ENCODE measurements at regions not wholly inside any gene's neighbourhood (a gene's known extent, or its start where the extent isn't known, plus 50 kb on each side); places are given as distances from the start of the nearest gene placed in this dataset.
"Not testable (repeated sequence)": the region's sequence is repeated elsewhere in the genome, so short reads cannot be mapped to it uniquely, and the experiment has no call there.

DNA sequence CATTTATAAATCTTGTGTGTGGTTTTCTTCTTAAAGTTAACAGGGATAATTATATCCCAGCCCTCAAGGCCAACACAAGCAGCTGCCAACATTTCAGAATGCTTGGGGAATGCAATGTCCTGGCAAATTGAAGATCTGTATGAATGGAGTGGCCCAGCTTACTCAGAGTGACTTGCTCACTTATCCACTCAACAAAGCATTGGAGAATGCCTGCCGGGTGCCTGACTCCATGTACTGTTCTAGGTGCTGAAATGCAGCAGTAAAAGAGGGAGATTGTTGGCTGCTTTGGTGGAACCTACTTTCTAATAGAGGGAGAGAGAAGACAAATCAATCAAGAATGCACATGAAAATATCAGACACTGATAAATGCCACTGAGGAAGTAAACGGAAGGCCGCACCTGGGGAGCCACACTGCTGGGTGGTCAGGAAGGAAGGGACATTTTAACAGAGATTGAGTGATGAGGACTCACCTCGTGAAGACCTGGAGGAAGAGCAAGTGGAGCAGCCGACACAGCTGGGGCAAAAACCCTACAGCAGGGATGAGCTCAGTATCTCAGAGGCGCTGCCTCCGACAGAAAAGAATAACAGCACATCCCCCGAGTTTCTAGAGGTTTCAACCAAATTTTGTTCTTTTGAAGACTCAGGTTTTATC is 61.2 kb upstream of the VASH1 start:
- DNase-seq (ENCODE audit: low read depth), result no peak
- H3K4me3 ChIP-seq (replicated peaks; ENCODE audit: low read depth, low read length), result no peak overlapping the region
- TF ChIP-seq, protein P1, sequence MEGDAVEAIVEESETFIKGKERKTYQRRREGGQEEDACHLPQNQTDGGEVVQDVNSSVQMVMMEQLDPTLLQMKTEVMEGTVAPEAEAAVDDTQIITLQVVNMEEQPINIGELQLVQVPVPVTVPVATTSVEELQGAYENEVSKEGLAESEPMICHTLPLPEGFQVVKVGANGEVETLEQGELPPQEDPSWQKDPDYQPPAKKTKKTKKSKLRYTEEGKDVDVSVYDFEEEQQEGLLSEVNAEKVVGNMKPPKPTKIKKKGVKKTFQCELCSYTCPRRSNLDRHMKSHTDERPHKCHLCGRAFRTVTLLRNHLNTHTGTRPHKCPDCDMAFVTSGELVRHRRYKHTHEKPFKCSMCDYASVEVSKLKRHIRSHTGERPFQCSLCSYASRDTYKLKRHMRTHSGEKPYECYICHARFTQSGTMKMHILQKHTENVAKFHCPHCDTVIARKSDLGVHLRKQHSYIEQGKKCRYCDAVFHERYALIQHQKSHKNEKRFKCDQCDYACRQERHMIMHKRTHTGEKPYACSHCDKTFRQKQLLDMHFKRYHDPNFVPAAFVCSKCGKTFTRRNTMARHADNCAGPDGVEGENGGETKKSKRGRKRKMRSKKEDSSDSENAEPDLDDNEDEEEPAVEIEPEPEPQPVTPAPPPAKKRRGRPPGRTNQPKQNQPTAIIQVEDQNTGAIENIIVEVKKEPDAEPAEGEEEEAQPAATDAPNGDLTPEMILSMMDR (IDR thresholded peaks at IDR 0.05; ENCODE audit: low read length, missing control alignments), result no peak

DNA sequence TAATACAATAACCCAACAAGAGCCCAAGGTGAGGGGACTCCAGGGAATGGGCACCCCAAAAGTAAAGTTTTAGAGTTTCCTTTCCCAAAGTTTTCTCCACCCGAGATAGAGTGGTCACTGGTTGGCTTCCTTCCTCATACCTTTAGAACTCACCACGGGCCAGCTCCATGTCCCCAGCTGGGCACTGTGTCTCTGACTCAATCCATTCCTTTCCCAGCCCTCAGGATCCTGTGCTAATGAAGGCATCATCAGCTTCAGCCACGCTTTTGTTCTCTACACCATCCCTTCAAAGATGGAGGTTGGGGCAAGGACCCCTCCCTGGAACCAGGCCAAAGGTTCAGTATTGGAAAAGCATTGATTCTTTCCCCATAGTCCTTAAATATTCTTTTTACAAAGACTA is 59.8 kb upstream of the VASH1 start:
- DNase-seq (ENCODE audit: low read depth), result no peak

DNA sequence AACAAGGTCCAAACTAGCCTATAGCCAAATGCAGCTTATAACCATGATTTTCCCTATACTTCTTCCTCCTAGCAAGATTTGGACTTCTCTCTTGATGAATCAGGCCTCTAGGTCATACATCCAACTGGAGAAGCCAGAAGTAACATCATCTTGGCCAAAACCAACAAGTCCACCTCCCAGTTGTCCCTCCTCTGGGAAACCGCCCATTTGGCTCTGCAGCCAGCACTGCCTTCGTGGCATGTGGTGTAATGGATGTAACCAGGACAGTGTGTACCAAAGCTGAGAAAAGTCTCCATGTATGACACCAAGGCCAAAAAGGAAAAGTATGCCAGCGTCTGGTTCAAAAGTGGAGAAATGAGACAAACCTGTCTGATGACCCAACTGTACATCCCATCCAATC is 59.3 kb upstream of the VASH1 start:
- TF ChIP-seq, protein P1 (IDR thresholded peaks at IDR 0.05; ENCODE audit: low read length, missing control alignments), result no peak
- DNase-seq (ENCODE audit: low read depth), result no peak
- no peak overlapping the region for H3K4me3 ChIP-seq (replicated peaks; ENCODE audit: low read depth, low read length)

More for the DNA sequence above, 59.8 kb upstream of the VASH1 start:
- no peak overlapping the region for H3K4me3 ChIP-seq (replicated peaks; ENCODE audit: low read depth, low read length)
- TF ChIP-seq, protein P1 (IDR thresholded peaks at IDR 0.05; ENCODE audit: low read length, missing control alignments), result no peak

DNA sequence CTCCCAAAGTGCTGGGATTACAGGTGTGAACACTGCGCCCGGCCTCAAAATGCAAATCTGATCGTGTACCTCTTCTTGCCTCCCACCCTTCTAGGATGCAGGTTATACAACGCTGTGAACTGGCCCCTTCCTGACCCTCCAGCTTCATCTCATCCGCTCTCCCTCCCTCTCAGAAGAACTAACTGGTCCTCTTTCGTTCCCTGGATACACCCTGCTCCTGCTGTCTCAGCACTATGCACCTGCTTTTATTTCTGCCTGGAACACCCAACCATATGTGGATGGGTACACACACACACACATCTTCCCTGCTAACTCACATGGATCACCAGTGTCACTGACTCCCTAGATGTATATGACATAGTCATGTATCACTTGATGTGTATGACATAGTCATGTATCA is 56.1 kb upstream of the VASH1 start:
- DNase-seq (ENCODE audit: low read depth), result no peak
- no peak overlapping the region for H3K4me3 ChIP-seq (replicated peaks; ENCODE audit: low read depth, low read length)
- TF ChIP-seq, protein P1 (IDR thresholded peaks at IDR 0.05; ENCODE audit: low read length, missing control alignments), result no peak

DNA sequence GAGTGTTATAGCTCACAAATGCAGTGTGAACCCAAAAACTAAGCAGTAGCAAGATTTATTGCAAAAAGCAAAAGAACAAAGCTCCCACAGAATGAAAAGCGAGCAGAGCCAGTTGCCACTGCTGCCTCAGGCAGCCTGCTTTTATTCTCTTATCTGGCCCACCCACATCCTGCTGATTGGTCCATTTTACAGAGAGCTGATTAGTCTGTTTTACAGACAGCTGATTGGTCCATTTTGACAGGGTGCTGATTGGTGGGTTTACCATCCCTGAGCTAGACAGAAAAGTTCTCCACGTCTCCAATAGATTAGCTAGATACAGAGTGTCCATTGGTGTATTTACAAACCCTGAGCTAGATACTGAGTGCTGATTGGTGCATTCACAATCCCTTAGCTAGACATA is 55.1 kb upstream of the VASH1 start:
- DNase-seq (ENCODE audit: low read depth); H3K4me3 ChIP-seq (replicated peaks; ENCODE audit: low read depth, low read length): not testable (repeated sequence)

DNA sequence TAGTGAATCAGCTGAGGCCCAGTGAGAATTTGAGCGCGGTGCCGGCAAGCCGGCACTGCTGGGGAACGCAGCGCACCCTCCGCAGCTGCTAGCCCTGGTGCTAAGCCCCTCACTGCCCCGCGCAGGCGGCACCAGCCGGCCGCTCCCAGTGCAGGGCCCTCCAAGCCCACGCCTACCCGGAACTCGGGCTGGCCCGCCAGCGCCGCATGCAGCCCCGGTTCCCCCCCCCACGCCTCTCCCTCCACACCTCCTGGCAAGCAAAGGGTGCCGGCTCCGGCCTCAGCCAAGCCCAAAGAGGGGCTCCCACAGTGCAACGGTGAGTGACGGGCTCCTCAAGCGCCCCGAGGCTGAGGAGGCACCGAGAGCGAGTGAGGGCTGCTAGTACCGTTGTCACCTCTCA is 54.5 kb upstream of the VASH1 start:
- no peak overlapping the region for H3K4me3 ChIP-seq (replicated peaks; ENCODE audit: low read depth, low read length)
- TF ChIP-seq, protein P1 (IDR thresholded peaks at IDR 0.05; ENCODE audit: low read length, missing control alignments), result no peak
- no peak for DNase-seq (ENCODE audit: low read depth)

DNA sequence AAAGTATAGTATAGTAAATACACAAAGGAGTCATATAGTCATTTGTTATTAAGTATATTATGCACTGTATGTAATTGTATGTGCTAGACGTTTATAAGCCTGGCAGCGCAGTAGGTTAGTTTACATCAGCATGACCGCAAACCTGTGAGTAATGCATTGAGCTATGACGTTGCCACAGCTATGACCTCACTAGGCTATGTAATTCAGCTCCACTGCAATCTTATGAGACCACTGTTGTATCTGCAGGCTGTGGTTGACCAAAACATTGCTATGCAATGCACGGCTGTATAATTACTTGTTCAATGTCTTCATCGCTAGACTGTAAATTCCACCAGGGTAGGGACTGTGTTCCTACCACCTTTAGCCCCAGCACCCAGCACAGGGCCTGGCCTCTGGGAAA is 53.2 kb upstream of the VASH1 start:
- no peak overlapping the region for H3K4me3 ChIP-seq (replicated peaks; ENCODE audit: low read depth, low read length)
- TF ChIP-seq, protein P1 (IDR thresholded peaks at IDR 0.05; ENCODE audit: low read length, missing control alignments), result no peak
- DNase-seq (ENCODE audit: low read depth), result peak; percentile 14
